ENCODE measurements at regions not wholly inside any gene's neighbourhood (a gene's known extent, or its start where the extent isn't known, plus 50 kb on each side); places are given as distances from the start of the nearest gene placed in this dataset.

DNA sequence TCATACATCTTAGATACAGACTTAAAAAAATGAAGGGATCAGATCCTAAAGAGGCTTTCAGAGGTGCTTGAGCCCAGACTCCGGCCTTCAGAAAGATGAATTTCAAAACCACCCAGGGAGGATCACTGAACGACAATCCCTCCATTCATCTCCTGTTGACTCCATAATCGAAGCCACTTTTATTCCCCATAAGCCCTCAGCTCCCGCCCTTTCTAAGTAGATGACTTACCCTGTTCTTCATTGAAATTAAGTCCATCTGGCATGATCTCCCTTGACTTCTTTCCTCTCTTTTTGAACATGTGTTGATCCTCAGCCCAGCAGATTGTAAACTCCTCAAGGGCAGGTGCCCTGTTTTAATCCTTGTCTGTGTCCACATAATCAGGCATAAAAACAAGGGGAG, 50.8 kb upstream of the ASTN2 start:
- H2AFZ ChIP-seq (ENCODE audit: low read depth): 0 out of 2 replicates have a peak overlapping the region, but pooled peaks have one; percentile 57
- no peak overlapping the region for H3K4me3 ChIP-seq (ENCODE audit: low read depth in 2 of 2, low read length in 1 of 2)
- H3K27me3 ChIP-seq (ENCODE audit: insufficient read depth): no peaks in the 10 kb centered on the region
- no peak overlapping the region for H3K4me2 ChIP-seq
- H3K9me2 ChIP-seq: no peaks in the 10 kb centered on the region
- ChIA-PET CTCF (interaction anchor here (1.5 kb wide), 1 partner anchor 21 kb away, joined by 4 read pairs; no protein-coding TSS in a partner anchor), POLR2A (no interaction called here)
- no peaks in the 10 kb centered on the region for H4K20me1 ChIP-seq (ENCODE audit: insufficient read depth)
- TF ChIP-seq MEF2A (IDR thresholded peaks at IDR 0.05; ENCODE audit: borderline replicate concordance, low read depth) (no peak), FOXM1 (IDR thresholded peaks at IDR 0.05; ENCODE audit: low read depth) (no peak), FOSL2 (IDR thresholded peaks at IDR 0.05; ENCODE audit: borderline replicate concordance, low read depth) (no peak), MXI1 (IDR thresholded peaks at IDR 0.05; ENCODE audit: low read depth, low read length) (no peak), MAX (IDR thresholded peaks at IDR 0.05; ENCODE audit: low read depth) (no peak), FOXJ3 (CRISPR knock-in tag; IDR thresholded peaks at IDR 0.05) (no peak), NFIC (IDR thresholded peaks at IDR 0.05; ENCODE audit: borderline replicate concordance) (no peak), TEAD4 (IDR thresholded peaks at IDR 0.05; ENCODE audit: borderline replicate concordance, insufficient read depth) (no peak), RFX5 (IDR thresholded peaks at IDR 0.05; ENCODE audit: low read length) (no peak), SMC3 (IDR thresholded peaks at IDR 0.05; ENCODE audit: low read depth, low read length) (no peak), JUND (IDR thresholded peaks at IDR 0.05) (no peak), IRF3 (IDR thresholded peaks at IDR 0.05; ENCODE audit: low read depth, low read length) (no peak), GATA2 (CRISPR knock-in tag; IDR thresholded peaks at IDR 0.05) (no peak), NRF1 (IDR thresholded peaks at IDR 0.05; ENCODE audit: low read depth, low read length) (no peak), PBX3 (IDR thresholded peaks at IDR 0.05) (no peak), CHD2 (IDR thresholded peaks at IDR 0.05; ENCODE audit: low read length, partially characterized antibody) (no peak), EZH2phosphoT487 (IDR thresholded peaks at IDR 0.05; ENCODE audit: borderline replicate concordance, low read depth) (no peak)
- TF ChIP-seq, protein P1, sequence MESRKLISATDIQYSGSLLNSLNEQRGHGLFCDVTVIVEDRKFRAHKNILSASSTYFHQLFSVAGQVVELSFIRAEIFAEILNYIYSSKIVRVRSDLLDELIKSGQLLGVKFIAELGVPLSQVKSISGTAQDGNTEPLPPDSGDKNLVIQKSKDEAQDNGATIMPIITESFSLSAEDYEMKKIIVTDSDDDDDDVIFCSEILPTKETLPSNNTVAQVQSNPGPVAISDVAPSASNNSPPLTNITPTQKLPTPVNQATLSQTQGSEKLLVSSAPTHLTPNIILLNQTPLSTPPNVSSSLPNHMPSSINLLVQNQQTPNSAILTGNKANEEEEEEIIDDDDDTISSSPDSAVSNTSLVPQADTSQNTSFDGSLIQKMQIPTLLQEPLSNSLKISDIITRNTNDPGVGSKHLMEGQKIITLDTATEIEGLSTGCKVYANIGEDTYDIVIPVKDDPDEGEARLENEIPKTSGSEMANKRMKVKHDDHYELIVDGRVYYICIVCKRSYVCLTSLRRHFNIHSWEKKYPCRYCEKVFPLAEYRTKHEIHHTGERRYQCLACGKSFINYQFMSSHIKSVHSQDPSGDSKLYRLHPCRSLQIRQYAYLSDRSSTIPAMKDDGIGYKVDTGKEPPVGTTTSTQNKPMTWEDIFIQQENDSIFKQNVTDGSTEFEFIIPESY (IDR thresholded peaks at IDR 0.05; ENCODE audit: borderline replicate concordance, low read depth): no peak
- WGBS (ENCODE audit: low lambda C conversion rate): 25% methylated on average over 4 of the region's 4 CpGs
- no peak for DNase-seq
- peaks cover 0 to 8% of the 10 kb centered on the region in 2 experiments; a peak in 1 of 4 replicates for H3K4me1 ChIP-seq (ENCODE audit: control insufficient read depth in 1 of 2, insufficient read depth in 2 of 2, low read depth in 1 of 2, low read length in 1 of 2)
- no peaks in the 10 kb centered on the region for H3K79me2 ChIP-seq (ENCODE audit: insufficient read depth)
- H3F3A ChIP-seq (replicated peaks; ENCODE audit: insufficient read depth): no peaks in the 10 kb centered on the region
- no peak overlapping the region for H3K27ac ChIP-seq (ENCODE audit: low read depth in 2 of 2, low read length in 1 of 2)
- no peak overlapping the region for H3K9ac ChIP-seq
- no peaks in the 10 kb centered on the region for H3K9me3 ChIP-seq
- H3K36me3 ChIP-seq (replicated peaks in 1 of 2; ENCODE audit: control insufficient read depth in 1 of 2, insufficient read depth in 2 of 2, low read length in 1 of 2): no peaks in the 10 kb centered on the region
